ENCODE measurements at regions not wholly inside any gene's neighbourhood (a gene's known extent, or its start where the extent isn't known, plus 50 kb on each side); places are given as distances from the start of the nearest gene placed in this dataset.

DNA sequence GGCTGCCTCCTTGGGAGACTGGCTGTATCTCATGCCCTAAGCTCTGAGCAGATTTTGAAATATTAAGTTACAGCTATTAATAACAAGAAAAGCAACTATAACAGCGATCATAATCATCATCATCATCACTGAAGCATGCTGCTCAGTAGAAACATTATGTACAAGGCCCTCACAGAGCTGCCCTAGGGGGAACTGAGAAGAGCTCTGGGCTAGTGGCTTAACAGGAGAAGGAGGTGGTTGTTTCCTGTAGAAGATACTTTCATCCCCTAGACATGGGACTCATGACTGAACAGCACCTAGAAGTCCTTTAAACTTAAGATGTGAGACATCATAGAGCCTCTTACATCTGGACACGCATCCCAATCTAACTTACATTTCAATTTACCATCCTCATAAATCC lies 332.8 kb upstream of the PLET1 start:
- TF ChIP-seq POLR2A (IDR thresholded peaks at IDR 0.05): no peak
- TF ChIP-seq, protein P1, sequence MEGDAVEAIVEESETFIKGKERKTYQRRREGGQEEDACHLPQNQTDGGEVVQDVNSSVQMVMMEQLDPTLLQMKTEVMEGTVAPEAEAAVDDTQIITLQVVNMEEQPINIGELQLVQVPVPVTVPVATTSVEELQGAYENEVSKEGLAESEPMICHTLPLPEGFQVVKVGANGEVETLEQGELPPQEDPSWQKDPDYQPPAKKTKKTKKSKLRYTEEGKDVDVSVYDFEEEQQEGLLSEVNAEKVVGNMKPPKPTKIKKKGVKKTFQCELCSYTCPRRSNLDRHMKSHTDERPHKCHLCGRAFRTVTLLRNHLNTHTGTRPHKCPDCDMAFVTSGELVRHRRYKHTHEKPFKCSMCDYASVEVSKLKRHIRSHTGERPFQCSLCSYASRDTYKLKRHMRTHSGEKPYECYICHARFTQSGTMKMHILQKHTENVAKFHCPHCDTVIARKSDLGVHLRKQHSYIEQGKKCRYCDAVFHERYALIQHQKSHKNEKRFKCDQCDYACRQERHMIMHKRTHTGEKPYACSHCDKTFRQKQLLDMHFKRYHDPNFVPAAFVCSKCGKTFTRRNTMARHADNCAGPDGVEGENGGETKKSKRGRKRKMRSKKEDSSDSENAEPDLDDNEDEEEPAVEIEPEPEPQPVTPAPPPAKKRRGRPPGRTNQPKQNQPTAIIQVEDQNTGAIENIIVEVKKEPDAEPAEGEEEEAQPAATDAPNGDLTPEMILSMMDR (IDR thresholded peaks at IDR 0.05): no peak
